Cardiac muscle cell (in vitro differentiated cells and primary cell): ENCODE measurements at regions not wholly inside any gene's neighbourhood (a gene's known extent, or its start where the extent isn't known, plus 50 kb on each side); places are given as distances from the start of the nearest gene placed in this dataset.

Experiments
- DNase-seq, 2 donors: peaks; one replicate each; pipeline versions ENCODE4 v3.0.0 to v3.0.0-alpha.2; 2010 to 2017; ENCODE audit warnings: low read depth in 1 of 2, low spot score in 1 of 2
- H3K27ac ChIP-seq: fragments of 200-600 bp; sonication (generic); 2 replicates; pipeline ENCODE4 v1.5.1; 2016
- H3K27me3 ChIP-seq: fragments of 200-600 bp; sonication (generic); 2 replicates; pipeline ENCODE4 v1.6.0; 2016; ENCODE audit warnings: control low read depth
- H3K36me3 ChIP-seq: fragments of 200-600 bp; sonication (generic); 2 replicates; pipeline ENCODE4 v1.5.1; 2016; ENCODE audit warnings: control low read depth
- H3K4me1 ChIP-seq: fragments of 200-600 bp; sonication (generic); 2 replicates; pipeline ENCODE4 v1.8.1; 2017; ENCODE audit warnings: low read depth, mild to moderate bottlenecking, mixed run types
- H3K4me3 ChIP-seq: fragments of 200-600 bp; sonication (generic); 2 replicates; pipeline ENCODE4 v1.5.1; 2016; ENCODE audit warnings: mild to moderate bottlenecking
- H3K9me3 ChIP-seq: fragments of 200-600 bp; sonication (generic); 2 replicates; pipeline ENCODE4 v1.5.1; 2017; ENCODE audit warnings: low read depth, mild to moderate bottlenecking, control low read depth
- CTCF ChIP-seq: IDR thresholded peaks from 2 replicates; pipeline ENCODE4 v1.5.1; 2012; ENCODE audit warnings: low read depth, mild to moderate bottlenecking, low read length

DNA sequence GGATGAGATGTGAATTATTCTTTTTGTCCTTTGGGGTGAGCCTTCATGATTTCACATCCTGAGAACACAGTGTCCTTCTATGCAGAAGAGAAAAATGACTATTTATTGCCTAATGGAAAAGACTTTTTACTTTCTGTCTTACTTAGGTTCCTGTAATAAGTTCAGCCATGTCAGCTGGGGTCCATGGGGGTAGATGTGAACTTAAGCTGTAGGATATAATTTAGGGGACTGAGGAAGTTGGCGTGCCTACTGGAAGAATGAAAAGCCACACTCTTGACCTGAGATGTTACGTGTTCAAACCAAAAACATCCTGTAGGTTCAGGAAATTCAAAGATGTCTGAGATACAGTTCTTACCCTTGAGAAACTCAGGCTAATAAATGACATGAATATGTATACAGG is 660.5 kb downstream of the TOX3 start:
- Histone ChIP-seq H3K9me3 (no peaks in the 10 kb centered on the region), H3K27me3 (no peaks in the 10 kb centered on the region), H3K4me1 (no peaks in the 10 kb centered on the region), H3K27ac (no peak overlapping the region), H3K36me3 (no peaks in the 10 kb centered on the region), H3K4me3 (no peak overlapping the region)
- no peak for TF ChIP-seq CTCF
- no peak for DNase-seq

- DNase-seq = no peak
- no peak for TF ChIP-seq CTCF
- H3K9me3 ChIP-seq = no peaks in the 10 kb centered on the region
Measured at GRCh38 chr16:51884773-51885172, 662.2 kb downstream of the TOX3 start.

GRCh38 chr16:51881731-51882130 is 665.2 kb downstream of the TOX3 start:
- no peaks in the 10 kb centered on the region for H3K36me3 ChIP-seq
- no peaks in the 10 kb centered on the region for H3K4me1 ChIP-seq
- H3K4me3 ChIP-seq = no peak overlapping the region
- no peaks in the 10 kb centered on the region for H3K27me3 ChIP-seq
- DNase-seq = peak in 1 of 2 donors; percentile 26
- H3K9me3 ChIP-seq = no peaks in the 10 kb centered on the region
- H3K27ac ChIP-seq = no peak overlapping the region
- no peak for TF ChIP-seq CTCF

More at GRCh38 chr16:51884773-51885172, 662.2 kb downstream of the TOX3 start:
- no peaks in the 10 kb centered on the region for H3K36me3 ChIP-seq
- no peaks in the 10 kb centered on the region for H3K27me3 ChIP-seq
- H3K27ac ChIP-seq = no peak overlapping the region
- no peaks in the 10 kb centered on the region for H3K4me1 ChIP-seq
- no peak overlapping the region for H3K4me3 ChIP-seq

DNA sequence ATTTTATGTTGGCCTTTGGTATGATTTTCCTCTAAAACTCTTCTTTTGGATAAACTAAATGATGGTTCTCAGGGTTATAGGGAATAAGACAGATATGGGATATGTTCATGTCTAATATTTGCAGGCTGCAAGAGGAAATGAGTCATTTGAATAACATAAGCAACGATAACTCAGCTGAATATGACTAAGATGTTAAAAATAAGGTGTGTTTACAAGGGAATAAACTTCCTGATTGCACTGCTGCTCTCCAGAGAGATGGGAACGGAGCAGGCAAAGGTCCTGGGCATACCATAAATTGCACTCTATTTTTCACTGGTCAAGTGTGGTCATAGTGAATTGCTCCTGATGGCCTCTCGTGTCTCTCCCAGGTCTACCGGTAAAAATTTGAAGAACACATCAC is 666.2 kb downstream of the TOX3 start:
- no peaks in the 10 kb centered on the region for H3K9me3 ChIP-seq
- no peak overlapping the region for H3K27ac ChIP-seq
- no peak for TF ChIP-seq CTCF
- no peak overlapping the region for H3K4me3 ChIP-seq
- no peaks in the 10 kb centered on the region for H3K27me3 ChIP-seq
- no peaks in the 10 kb centered on the region for H3K4me1 ChIP-seq
- H3K36me3 ChIP-seq = no peaks in the 10 kb centered on the region
- DNase-seq = peak in 1 of 2 donors; percentile 47

- no peak for TF ChIP-seq CTCF
- H3K27me3 ChIP-seq = no peaks in the 10 kb centered on the region
- H3K27ac ChIP-seq = no peak overlapping the region
- no peaks in the 10 kb centered on the region for H3K36me3 ChIP-seq
- H3K4me1 ChIP-seq = no peaks in the 10 kb centered on the region
- H3K9me3 ChIP-seq = no peaks in the 10 kb centered on the region
- H3K4me3 ChIP-seq = no peak overlapping the region
- DNase-seq = no peak
Measured at GRCh38 chr16:51877686-51878085, 669.3 kb downstream of the TOX3 start.

DNA sequence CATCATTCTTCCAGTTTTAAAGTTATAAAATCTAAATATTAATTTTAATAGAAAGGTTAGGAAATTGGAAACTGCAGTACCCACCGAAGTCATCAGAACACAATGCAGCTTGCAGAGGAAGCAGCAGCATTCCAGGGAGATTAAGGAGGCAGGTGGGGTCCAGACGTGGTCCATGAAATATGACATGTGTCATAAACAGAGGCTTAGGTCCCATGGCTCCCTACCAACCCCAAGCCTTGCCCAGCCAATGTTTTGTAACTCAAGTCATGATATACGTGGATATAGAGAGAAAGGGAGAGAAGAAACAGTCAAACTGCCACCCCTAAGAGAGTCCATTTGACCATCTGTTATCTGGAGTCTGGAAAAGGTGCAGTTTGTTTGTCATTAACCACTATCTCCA is 670.0 kb downstream of the TOX3 start:
- Histone ChIP-seq H3K4me1 (no peaks in the 10 kb centered on the region), H3K9me3 (no peaks in the 10 kb centered on the region)
- DNase-seq = no peak

More for the DNA sequence above, 670.0 kb downstream of the TOX3 start:
- H3K4me3 ChIP-seq = no peak overlapping the region
- no peaks in the 10 kb centered on the region for H3K36me3 ChIP-seq
- TF ChIP-seq CTCF = no peak
- no peaks in the 10 kb centered on the region for H3K27me3 ChIP-seq
- no peak overlapping the region for H3K27ac ChIP-seq
